ENCODE measurements at regions not wholly inside any gene's neighbourhood (a gene's known extent, or its start where the extent isn't known, plus 50 kb on each side); places are given as distances from the start of the nearest gene placed in this dataset.
"Not testable (repeated sequence)": the region's sequence is repeated elsewhere in the genome, so short reads cannot be mapped to it uniquely, and the experiment has no call there.

DNA sequence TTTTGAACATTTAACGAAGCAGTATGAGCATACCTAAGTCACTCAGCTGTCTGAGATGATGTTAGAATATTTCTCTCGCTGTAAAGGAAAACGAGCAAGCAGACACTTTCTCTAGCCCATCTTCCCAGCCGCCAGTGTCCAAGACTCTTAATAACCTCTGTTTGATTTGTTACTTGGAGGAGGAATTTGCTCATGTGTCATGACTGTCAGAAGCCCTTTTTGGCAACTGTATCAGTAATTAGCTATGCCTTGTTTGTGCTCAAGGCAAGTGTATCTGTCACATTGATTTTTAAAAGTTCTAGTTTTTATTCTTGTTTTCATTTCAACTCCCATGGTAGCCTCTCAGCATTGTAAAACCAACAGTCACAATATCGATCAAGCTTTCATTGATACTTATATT is 828.4 kb upstream of the SLC10A2 start:
- DNase-seq (ENCODE audit: low spot score), result no peak
- TF ChIP-seq, protein P1, sequence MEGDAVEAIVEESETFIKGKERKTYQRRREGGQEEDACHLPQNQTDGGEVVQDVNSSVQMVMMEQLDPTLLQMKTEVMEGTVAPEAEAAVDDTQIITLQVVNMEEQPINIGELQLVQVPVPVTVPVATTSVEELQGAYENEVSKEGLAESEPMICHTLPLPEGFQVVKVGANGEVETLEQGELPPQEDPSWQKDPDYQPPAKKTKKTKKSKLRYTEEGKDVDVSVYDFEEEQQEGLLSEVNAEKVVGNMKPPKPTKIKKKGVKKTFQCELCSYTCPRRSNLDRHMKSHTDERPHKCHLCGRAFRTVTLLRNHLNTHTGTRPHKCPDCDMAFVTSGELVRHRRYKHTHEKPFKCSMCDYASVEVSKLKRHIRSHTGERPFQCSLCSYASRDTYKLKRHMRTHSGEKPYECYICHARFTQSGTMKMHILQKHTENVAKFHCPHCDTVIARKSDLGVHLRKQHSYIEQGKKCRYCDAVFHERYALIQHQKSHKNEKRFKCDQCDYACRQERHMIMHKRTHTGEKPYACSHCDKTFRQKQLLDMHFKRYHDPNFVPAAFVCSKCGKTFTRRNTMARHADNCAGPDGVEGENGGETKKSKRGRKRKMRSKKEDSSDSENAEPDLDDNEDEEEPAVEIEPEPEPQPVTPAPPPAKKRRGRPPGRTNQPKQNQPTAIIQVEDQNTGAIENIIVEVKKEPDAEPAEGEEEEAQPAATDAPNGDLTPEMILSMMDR (IDR thresholded peaks at IDR 0.05), result no peak
- H3K27ac Mint-ChIP-seq (ENCODE audit: unreplicated experiment), result no peak overlapping the region
- peaks cover 2% of the 10 kb centered on the region for H3K36me3 Mint-ChIP-seq (ENCODE audit: low read depth)
- H3K9me3 Mint-ChIP-seq (ENCODE audit: low read depth), result peaks cover 7% of the 10 kb centered on the region
- no peaks in the 10 kb centered on the region for H3K4me1 Mint-ChIP-seq (ENCODE audit: low read depth)
- no peaks in the 10 kb centered on the region for H3K27me3 Mint-ChIP-seq (ENCODE audit: low read depth)
- H3K4me3 Mint-ChIP-seq (ENCODE audit: unreplicated experiment), result no peak overlapping the region

GRCh38 chr13:103884101-103884723 is 818.0 kb upstream of the SLC10A2 start:
- Mint-ChIP-seq H3K4me3 (ENCODE audit: unreplicated experiment) (no peak overlapping the region), H3K27ac (ENCODE audit: unreplicated experiment) (no peak overlapping the region)
- TF ChIP-seq, protein P1 (IDR thresholded peaks at IDR 0.05), result no peak

DNA sequence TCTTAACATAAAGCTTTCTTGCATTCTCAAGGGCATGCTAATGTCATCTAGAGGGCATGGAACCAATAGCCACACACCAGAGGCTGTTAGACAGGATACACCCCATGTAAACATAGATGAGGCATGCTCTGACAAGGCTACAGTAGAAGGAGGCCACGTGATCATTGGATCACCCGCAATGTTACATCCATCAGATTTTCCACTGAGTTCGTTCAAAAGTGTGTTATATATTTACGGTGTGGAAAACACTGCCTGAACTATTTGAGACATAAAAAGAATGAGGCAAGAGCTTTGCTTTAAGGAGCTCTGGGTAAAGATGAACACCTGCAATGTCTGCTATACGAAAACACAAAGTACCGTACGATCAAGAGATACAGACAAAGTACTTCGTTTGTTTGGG is 817.5 kb upstream of the SLC10A2 start:
- TF ChIP-seq, protein P1 (IDR thresholded peaks at IDR 0.05), result no peak
- Mint-ChIP-seq H3K4me1 (ENCODE audit: low read depth) (peaks cover 21% of the 10 kb centered on the region), H3K27me3 (ENCODE audit: low read depth) (no peaks in the 10 kb centered on the region), H3K27ac (ENCODE audit: unreplicated experiment) (peak overlapping the region; percentile 77), H3K9me3 (ENCODE audit: low read depth) (no peaks in the 10 kb centered on the region), H3K4me3 (ENCODE audit: unreplicated experiment) (peak overlapping the region; percentile 56), H3K36me3 (ENCODE audit: low read depth) (no peaks in the 10 kb centered on the region)
- no peak for DNase-seq (ENCODE audit: low spot score)

More at GRCh38 chr13:103884101-103884723, 818.0 kb upstream of the SLC10A2 start:
- no peaks in the 10 kb centered on the region for H3K27me3 Mint-ChIP-seq (ENCODE audit: low read depth)
- peaks cover 16% of the 10 kb centered on the region for H3K4me1 Mint-ChIP-seq (ENCODE audit: low read depth)
- no peak for DNase-seq (ENCODE audit: low spot score)
- H3K36me3 Mint-ChIP-seq (ENCODE audit: low read depth), result no peaks in the 10 kb centered on the region
- H3K9me3 Mint-ChIP-seq (ENCODE audit: low read depth), result no peaks in the 10 kb centered on the region

- TF ChIP-seq, protein P1 (IDR thresholded peaks at IDR 0.05), result peak; percentile 92
- H3K4me1 Mint-ChIP-seq (ENCODE audit: low read depth), result peaks cover 21% of the 10 kb centered on the region
- peak; percentile 94 for DNase-seq (ENCODE audit: low spot score)
- H3K36me3 Mint-ChIP-seq (ENCODE audit: low read depth), result no peaks in the 10 kb centered on the region
- peak overlapping the region; percentile 77 for H3K27ac Mint-ChIP-seq (ENCODE audit: unreplicated experiment)
- H3K27me3 Mint-ChIP-seq (ENCODE audit: low read depth), result no peaks in the 10 kb centered on the region
- no peaks in the 10 kb centered on the region for H3K9me3 Mint-ChIP-seq (ENCODE audit: low read depth)
- H3K4me3 Mint-ChIP-seq (ENCODE audit: unreplicated experiment), result peak overlapping the region; percentile 56
These were observed 816.9 kb upstream of the SLC10A2 start for GRCh38 chr13:103883164-103883563.

GRCh38 chr13:103880146-103880545 is 813.9 kb upstream of the SLC10A2 start:
- H3K27ac Mint-ChIP-seq (ENCODE audit: unreplicated experiment); H3K27me3 Mint-ChIP-seq (ENCODE audit: low read depth): not testable (repeated sequence)
- peaks cover 21% of the 10 kb centered on the region for H3K4me1 Mint-ChIP-seq (ENCODE audit: low read depth)

More at GRCh38 chr13:103880146-103880545, 813.9 kb upstream of the SLC10A2 start:
- not testable (repeated sequence) for DNase-seq (ENCODE audit: low spot score); H3K36me3 Mint-ChIP-seq (ENCODE audit: low read depth); H3K9me3 Mint-ChIP-seq (ENCODE audit: low read depth); H3K4me3 Mint-ChIP-seq (ENCODE audit: unreplicated experiment)

Measured in chondrocyte (in vitro differentiated cells).